ENCODE measurements at regions not wholly inside any gene's neighbourhood (a gene's known extent, or its start where the extent isn't known, plus 50 kb on each side); places are given as distances from the start of the nearest gene placed in this dataset.

DNA sequence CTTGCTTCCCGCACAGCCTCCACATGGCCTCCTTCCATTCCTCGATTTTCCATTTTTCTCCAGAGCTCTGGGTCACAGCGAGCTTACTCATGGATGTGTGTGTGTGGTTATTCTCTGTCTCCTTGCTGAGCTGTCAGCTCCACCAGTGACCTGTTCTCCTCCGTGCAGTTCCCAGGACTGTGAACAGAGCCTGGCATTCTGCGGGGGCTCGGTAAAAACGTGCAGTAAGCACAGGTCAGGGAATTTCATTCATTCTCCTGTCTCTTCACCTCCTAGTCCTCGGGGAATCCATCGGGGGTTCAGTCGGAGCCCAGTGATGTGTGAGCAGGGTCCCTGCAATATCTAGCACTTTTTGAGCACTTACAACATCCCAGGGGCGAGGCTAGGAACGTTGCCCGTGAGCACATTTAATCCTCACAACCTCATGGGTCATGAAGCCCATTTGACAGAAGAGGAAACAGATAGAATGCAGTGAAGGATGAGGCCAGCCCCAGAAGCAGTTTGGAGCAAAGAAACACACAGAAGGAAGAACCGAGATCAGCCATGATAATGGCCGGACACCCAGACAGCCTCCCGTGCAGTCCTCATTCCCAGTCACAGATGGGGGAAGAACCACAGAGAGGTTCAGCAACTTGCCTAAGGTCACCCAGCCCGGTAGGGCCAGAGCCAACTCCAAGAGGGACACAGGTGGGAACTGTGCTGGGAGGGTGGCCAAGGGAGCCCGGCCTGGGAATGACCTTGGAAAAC, 183.2 kb upstream of the GSE1 start:
- DNase-seq (ENCODE audit: low read depth): no peak
- TF ChIP-seq, protein P1, sequence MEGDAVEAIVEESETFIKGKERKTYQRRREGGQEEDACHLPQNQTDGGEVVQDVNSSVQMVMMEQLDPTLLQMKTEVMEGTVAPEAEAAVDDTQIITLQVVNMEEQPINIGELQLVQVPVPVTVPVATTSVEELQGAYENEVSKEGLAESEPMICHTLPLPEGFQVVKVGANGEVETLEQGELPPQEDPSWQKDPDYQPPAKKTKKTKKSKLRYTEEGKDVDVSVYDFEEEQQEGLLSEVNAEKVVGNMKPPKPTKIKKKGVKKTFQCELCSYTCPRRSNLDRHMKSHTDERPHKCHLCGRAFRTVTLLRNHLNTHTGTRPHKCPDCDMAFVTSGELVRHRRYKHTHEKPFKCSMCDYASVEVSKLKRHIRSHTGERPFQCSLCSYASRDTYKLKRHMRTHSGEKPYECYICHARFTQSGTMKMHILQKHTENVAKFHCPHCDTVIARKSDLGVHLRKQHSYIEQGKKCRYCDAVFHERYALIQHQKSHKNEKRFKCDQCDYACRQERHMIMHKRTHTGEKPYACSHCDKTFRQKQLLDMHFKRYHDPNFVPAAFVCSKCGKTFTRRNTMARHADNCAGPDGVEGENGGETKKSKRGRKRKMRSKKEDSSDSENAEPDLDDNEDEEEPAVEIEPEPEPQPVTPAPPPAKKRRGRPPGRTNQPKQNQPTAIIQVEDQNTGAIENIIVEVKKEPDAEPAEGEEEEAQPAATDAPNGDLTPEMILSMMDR (IDR thresholded peaks at IDR 0.05; ENCODE audit: control insufficient read depth, insufficient read depth, low read depth, low read length, missing control alignments): no peak
- H3K4me3 ChIP-seq (ENCODE audit: control insufficient read depth, low read depth, low read length): no peak overlapping the region

GRCh38 chr16:85430523-85431421, 182.3 kb upstream of the GSE1 start:
- TF ChIP-seq, protein P1 (IDR thresholded peaks at IDR 0.05; ENCODE audit: control insufficient read depth, insufficient read depth, low read depth, low read length, missing control alignments): no peak
- H3K4me3 ChIP-seq (ENCODE audit: control insufficient read depth, low read depth, low read length): no peak overlapping the region
- DNase-seq (ENCODE audit: low read depth): no peak

DNA sequence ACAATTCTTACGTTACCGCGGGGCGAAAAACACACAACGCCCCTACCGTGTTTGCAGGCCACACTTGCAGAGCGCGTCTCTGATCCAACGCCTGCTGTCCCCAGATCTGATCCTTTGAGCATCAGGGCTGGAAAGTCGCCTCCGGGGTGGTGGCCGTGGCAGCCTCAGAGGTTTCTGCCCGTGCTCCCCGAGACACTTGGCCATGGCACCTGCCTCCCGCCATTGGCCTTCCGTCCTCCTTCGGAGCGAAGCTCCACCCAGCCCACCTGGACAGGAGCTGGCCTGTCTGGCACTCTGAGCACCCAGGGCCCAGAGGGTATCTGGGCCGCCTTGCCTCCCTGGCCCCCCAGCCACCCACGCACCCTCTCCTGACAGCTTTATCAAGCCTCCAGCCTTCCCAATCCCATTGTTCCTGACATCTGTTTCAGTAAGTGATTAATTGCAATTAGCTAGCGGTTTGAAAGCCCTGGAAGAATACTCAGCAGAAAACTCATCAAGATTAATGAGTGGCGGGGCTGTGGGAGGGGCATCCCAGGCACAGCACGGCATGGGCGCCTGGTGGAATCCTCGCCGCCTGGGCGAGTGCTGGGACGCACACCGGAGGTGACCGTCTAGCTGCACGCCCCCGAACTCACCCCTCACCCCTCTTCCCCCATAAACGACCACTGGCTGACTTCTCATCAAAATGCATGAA, 181.5 kb upstream of the GSE1 start:
- no peak overlapping the region for H3K4me3 ChIP-seq (ENCODE audit: control insufficient read depth, low read depth, low read length)
- TF ChIP-seq, protein P1 (IDR thresholded peaks at IDR 0.05; ENCODE audit: control insufficient read depth, insufficient read depth, low read depth, low read length, missing control alignments): no peak
- DNase-seq (ENCODE audit: low read depth): no peak

DNA sequence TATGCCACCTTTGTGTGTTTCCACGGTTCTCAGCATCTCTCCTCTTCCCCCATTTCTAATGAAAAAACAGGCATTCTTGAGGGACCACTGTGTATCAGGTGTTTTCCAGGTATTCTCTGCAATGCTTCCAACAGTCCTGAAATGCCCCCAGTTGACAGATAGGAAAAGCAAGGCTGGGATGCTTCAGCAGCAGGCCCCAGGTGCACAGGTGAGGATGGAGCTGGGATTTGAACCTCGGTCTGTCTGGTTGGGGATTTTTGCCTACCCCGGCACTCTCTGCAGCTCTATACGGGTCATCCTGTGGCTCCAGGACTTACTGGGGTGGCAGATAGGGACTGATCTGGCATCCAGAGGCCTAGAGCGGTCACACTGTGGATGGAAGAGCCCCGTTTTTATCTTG, 180.5 kb upstream of the GSE1 start:
- TF ChIP-seq, protein P1 (IDR thresholded peaks at IDR 0.05; ENCODE audit: control insufficient read depth, insufficient read depth, low read depth, low read length, missing control alignments): no peak
- no peak overlapping the region for H3K4me3 ChIP-seq (ENCODE audit: control insufficient read depth, low read depth, low read length)
- DNase-seq (ENCODE audit: low read depth): no peak

- DNase-seq (ENCODE audit: low read depth): no peak
- no peak overlapping the region for H3K4me3 ChIP-seq (ENCODE audit: control insufficient read depth, low read depth, low read length)
- TF ChIP-seq, protein P1 (IDR thresholded peaks at IDR 0.05; ENCODE audit: control insufficient read depth, insufficient read depth, low read depth, low read length, missing control alignments): no peak
These were observed 179.6 kb upstream of the GSE1 start for GRCh38 chr16:85433477-85433876.

DNA sequence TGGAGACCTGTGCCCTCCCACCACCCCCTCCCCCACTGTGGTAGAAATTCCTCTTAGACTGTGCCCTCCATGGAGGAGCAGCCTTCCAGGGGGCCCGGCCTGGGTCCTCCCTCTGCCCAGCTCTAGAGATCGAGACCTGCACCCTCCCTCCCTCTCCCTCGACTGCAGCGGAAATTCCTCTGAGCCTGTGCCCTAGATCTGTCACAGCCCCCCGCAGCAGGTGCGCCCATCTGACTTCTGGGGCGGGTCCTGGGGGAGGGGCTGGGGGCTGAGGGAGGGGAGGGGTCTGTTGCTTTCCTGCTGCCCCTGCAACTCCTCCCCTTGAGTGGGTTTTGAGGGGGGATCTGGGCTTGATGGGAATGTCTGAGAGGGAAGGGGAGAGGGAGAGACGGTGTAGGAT, 177.8 kb upstream of the GSE1 start:
- TF ChIP-seq, protein P1 (IDR thresholded peaks at IDR 0.05; ENCODE audit: control insufficient read depth, insufficient read depth, low read depth, low read length, missing control alignments): no peak
- DNase-seq (ENCODE audit: low read depth): no peak
- H3K4me3 ChIP-seq (ENCODE audit: control insufficient read depth, low read depth, low read length): no peak overlapping the region
